GM12875 (cell line): ENCODE measurements at regions not wholly inside any gene's neighbourhood (a gene's known extent, or its start where the extent isn't known, plus 50 kb on each side); places are given as distances from the start of the nearest gene placed in this dataset.

Experiments
- H3K4me3 ChIP-seq: one replicate; pipeline ENCODE4 v1.5.1; 2011; ENCODE audit warnings: low read depth, low read length, control low read depth
- TF ChIP-seq, protein P1 (sequence below): IDR thresholded peaks from 2 replicates; pipeline ENCODE4 v1.5.1; 2011; ENCODE audit warnings: low read depth, mild to moderate bottlenecking, control low read depth, inconsistent platforms, low read length, moderate library complexity, borderline replicate concordance; ENCODE audit not compliant: insufficient read depth

DNA sequence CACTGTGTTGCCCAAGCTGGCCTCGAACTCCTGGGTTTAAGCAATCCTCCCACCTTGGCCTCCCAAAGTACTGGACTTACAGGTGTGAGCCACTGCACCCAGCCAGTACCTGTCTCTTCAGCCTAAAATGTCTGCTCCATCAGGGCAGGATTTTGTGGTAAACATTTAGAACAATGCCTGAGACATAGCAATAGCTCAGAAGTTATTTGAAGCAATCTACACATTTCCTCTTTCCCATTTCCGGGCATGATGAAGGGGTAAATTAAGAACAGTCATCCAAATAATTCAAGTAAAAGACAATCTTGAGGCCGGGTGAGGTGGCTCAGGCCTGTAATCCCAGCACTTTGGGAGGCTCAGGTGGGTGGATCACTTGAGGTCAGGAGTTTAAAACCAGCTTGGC lies 69.0 kb upstream of the ZNF217 start:
- no peak overlapping the region for H3K4me3 ChIP-seq
- TF ChIP-seq, protein P1, sequence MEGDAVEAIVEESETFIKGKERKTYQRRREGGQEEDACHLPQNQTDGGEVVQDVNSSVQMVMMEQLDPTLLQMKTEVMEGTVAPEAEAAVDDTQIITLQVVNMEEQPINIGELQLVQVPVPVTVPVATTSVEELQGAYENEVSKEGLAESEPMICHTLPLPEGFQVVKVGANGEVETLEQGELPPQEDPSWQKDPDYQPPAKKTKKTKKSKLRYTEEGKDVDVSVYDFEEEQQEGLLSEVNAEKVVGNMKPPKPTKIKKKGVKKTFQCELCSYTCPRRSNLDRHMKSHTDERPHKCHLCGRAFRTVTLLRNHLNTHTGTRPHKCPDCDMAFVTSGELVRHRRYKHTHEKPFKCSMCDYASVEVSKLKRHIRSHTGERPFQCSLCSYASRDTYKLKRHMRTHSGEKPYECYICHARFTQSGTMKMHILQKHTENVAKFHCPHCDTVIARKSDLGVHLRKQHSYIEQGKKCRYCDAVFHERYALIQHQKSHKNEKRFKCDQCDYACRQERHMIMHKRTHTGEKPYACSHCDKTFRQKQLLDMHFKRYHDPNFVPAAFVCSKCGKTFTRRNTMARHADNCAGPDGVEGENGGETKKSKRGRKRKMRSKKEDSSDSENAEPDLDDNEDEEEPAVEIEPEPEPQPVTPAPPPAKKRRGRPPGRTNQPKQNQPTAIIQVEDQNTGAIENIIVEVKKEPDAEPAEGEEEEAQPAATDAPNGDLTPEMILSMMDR = no peak

DNA sequence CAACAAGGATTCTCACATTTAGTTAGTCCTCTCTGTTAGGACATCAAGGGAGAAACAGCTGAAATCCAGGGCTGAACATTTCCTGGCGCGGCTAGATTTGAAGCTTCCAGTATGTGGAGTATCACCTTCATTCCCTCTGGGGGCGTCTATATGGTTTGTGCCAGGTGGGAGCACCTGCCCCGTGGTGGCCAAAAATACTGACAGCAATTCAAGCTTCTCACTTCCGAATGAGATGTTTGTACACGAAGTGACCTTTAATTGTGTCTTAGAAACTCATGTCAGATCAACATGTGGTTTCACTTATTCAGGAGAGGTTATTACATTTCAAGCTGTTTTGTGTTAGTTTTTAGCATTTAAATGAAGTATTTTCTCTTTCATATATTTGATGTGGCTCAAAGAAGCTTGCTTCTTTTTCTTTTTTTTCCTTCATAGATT lies 67.3 kb upstream of the ZNF217 start:
- TF ChIP-seq, protein P1 = no peak
- H3K4me3 ChIP-seq = no peak overlapping the region

DNA sequence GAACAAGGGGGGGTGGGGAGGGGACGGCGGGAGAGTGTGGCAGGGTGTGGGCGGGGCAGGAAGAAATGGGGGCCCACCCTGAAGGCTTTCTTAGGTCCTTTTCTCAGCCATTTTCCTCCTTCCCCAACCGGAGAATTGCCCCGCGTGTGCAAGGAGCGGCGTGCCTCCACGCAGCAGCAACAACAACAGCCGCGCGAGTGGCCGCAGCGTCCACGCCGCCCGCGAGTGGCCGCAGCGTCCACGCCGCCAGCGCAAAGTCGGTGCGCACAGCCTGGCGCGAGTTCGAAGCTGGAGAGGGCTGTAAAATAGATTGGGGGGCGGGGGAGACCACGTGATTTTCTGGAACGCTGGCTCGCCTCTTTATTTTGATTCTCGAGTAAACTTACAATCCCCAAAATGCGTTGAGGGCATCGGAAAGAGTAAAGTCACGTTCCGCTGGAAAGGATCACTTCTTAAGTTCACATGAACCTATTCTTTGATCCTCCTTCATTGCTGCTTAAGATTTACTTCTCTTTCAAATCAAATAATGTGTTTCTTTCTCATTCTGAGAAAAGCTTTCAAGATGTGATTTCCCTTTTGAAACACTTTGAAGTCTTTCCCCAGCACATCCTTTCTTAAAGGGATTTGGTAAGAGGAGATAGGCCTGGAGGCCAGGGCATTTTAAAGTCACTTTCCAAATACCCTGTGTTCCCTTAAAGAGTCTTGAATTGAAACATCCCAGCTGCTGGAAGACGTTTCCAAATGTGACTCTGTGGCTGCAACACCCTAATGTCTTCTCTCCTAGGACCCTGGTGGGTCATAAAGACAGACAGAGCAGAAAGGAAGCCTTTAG lies 66.7 kb upstream of the ZNF217 start:
- H3K4me3 ChIP-seq = peak overlapping the region; percentile 44
- TF ChIP-seq, protein P1 = no peak

DNA sequence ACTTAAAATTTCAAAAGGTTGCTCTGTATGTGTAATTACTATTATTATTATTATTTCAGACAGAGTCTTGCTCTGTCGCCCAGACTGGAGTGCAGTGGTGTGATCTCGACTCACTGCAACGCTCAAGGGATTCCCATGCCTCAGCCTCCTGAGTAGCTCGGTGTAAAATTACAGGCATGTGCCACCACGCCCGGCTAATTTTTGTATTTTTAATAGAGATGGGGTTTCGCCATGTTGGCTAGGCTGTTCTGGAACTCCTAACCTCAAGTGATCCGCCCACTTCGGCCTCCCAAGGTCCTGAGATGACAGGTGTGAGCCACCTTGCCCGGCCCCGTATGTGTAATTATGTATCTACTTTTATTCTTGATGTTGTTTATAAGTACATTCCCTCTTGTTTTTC lies 65.3 kb upstream of the ZNF217 start:
- H3K4me3 ChIP-seq = no peak overlapping the region
- TF ChIP-seq, protein P1 = no peak

DNA sequence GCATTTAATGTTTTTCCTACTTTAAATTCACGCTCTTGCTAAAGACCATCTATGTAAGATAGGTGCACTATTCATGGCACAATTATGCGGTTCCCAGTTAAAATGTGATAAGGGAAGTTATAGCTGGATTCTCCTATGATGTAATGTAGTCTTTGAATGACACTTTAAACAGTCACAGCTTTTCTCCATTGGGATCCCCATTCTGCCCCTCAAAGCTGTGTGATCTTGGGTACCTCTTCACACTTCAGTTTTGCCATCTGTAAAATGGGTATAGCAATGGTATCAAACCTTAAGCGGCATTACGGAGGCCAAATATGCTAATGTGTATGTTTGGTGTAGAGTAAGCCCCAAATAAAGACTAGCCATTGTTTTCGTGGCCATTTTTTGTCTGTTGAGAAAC lies 64.7 kb upstream of the ZNF217 start:
- TF ChIP-seq, protein P1 = no peak
- no peak overlapping the region for H3K4me3 ChIP-seq

DNA sequence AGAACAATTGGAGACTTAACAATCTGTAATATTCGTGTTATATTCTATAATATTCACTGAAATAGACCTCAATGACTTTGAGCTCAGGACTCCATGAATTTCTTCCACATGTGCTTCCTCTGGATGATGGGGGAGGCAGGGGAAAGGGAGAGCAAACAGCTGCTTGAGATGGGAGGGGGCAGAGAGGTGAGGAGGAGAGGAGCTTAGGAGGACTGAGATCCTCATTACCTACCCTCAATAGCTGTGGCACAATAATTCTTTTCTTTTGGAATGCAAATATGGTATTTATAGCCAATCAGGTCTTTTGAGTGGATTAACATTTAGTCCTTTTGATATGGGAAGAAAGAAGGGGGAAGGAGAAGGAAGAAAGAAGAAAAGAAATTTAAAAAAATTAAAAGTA lies 64.1 kb upstream of the ZNF217 start:
- TF ChIP-seq, protein P1 = no peak
- no peak overlapping the region for H3K4me3 ChIP-seq

DNA sequence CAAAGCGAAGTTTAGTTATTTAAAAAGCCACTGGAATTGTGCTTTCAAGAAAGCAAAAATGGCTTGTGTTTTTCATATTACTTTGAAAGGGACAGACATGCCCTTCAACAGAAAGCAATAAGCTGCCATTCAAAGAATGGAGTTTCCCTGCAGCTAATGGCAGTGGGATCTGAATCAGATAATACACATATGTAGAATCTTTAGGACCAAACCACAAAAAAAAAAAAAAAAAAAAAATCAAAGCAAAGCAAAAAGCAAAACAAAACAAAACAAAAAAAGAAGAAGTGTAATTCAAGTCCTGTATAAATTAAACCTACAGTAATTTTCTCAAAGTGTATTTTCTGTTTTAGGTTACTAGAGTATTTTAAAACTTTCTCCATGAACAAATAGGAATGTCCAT lies 63.6 kb upstream of the ZNF217 start:
- no peak overlapping the region for H3K4me3 ChIP-seq
- TF ChIP-seq, protein P1 = no peak
